WTC11 (cell line): ENCODE measurements at regions not wholly inside any gene's neighbourhood (a gene's known extent, or its start where the extent isn't known, plus 50 kb on each side); places are given as distances from the start of the nearest gene placed in this dataset.

Experiments used
- CREM ChIP-seq: sonication (generic); formaldehyde crosslinking; IDR thresholded peaks from 2 replicates; pipeline ENCODE4 v1.8.1; 2022; ENCODE audit warnings: mild to moderate bottlenecking, missing genetic modification reagents, moderate library complexity
- CTCF ChIP-seq: fragments of 200-600 bp; IDR thresholded peaks from 2 replicates; pipeline ENCODE4 v1.8.0; 2022; ENCODE audit warnings: antibody characterized with exemption
- MAX ChIP-seq: sonication (generic); formaldehyde crosslinking; IDR thresholded peaks from 2 replicates; pipeline ENCODE4 v1.8.0; 2022; ENCODE audit warnings: mild to moderate bottlenecking, missing genetic modification reagents
- SMAD3 ChIP-seq: sonication (generic); formaldehyde crosslinking; IDR thresholded peaks from 2 replicates; pipeline ENCODE4 v1.8.0; 2022; ENCODE audit warnings: missing genetic modification reagents, mild to moderate bottlenecking, borderline replicate concordance

- TF ChIP-seq CREM (CRISPR knock-in tag) (no peak), CTCF (no peak), SMAD3 (CRISPR knock-in tag) (no peak), MAX (CRISPR knock-in tag) (no peak)
Measured at GRCh38 chr6:113755449-113756289, 101.5 kb upstream of the MARCKS start.
